Fibroblast of peridontal ligament (primary cell): ENCODE measurements at regions not wholly inside any gene's neighbourhood (a gene's known extent, or its start where the extent isn't known, plus 50 kb on each side); places are given as distances from the start of the nearest gene placed in this dataset.
A peak's percentile ranks its signal among the peaks of the same experiment; 100 is the strongest.
"Not testable (repeated sequence)": the region's sequence is repeated elsewhere in the genome, so short reads cannot be mapped to it uniquely, and the experiment has no call there.

Experiments
- DNase-seq: peaks from one replicate; pipeline ENCODE4 v3.0.0-alpha.2; 2010; ENCODE audit errors: extremely low read depth

DNA sequence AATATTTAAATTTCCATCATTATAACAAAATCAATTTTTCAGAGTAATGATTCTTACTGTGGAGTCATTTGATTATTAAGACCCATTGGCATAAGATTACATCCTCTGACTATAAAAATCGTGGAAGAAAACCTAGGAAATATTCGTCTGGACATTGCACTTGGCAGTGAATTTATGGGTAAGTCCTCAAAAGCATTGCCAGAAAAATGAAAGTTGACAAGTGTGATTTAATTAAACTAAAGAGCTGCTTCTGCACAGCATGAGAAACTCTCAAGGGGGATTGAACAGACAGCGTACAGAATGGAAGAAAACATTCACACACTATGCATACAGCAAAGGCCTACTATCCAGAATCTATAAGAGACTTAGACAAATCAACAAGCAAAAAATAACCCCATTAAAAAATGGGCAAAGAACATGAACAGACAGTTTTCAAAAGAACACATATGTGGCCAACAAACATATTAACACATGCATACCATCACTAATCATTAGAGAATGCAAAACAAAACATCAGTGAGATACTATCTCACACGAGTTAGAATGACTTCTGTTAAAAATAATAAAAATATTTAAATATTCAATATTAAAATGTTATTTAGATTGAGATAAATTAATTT is 111.4 kb downstream of the CCDC74A start:
- DNase-seq: not testable (repeated sequence)

DNA sequence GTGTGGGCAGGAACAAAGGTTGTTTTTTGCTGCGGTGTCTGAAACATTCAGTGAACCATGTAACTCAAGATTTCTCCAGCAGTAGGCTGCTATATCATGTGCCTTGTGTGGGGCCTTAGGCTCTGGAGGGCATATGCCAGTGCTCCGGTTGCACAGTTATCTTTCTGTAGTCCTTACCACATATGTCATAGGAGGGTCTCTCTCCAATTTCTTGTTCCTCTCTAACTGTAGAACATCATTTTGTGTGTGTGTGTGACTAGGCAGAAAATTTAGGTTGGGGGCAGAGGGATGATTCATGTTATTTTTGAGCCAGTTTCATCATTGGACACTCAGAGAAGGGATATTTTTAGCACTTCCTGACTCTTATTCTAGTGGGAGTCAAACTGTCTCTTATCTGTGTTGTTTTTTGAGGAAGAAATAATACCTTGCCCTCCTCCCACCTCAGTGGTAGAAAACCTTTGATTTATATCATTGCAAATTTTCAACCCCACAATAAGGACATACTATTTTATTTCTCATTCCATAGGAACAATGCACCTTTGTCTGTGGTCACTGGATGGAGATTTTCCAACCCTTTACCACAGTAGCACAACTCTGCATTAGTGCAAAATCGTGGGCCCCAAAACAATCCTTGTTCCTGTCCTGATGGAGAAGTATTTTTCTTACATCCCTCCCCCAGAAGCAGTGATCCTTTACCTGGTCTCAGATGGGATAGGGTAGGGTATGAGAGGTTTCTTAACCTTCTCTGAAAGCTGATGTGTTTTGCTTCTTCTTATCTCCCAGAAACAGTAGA is 113.9 kb downstream of the CCDC74A start:
- DNase-seq: peak; percentile 54

DNA sequence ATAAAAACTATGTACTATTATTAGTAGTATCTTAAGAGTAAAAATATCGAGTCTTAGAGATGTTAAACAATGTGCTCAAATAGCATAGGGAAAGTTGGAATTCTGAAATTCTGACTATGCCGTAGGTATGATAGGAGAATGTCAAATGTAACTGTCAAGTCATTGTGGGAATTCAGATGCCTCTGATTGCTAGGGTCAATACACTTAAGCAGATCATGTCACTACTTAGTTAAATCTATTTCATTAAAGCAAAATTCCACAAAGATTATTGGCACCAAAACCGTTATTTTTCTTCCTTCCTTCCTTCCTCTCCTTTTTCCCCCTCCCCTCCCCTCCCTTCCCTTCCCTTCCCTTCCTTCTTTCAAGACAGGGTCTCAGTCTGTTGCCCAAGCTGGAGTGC is 115.5 kb downstream of the CCDC74A start:
- DNase-seq: not testable (repeated sequence)

DNA sequence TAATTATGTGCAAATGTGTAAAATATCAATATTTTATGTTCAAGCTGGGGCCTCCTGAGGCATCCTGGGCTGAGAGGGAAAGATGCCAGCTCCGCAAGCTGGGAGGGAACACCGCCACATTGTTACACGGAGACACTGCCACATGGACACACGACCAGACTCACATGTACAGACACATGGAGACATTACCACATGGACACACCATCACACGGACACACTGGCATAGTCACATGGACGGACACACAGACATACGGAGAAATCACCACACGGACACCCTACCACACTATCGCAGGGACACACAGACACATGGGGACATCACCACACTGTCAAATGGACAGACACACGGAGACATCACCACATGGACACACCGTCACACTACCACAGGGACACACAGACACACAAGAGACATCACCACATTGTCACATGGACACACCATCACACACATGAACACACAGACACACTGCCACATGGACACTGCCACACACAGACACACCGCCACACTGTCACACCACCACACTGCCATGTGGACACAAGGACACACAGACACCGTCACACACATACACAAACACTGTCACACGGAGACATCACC is 117.6 kb downstream of the CCDC74A start:
- DNase-seq: no peak

DNA sequence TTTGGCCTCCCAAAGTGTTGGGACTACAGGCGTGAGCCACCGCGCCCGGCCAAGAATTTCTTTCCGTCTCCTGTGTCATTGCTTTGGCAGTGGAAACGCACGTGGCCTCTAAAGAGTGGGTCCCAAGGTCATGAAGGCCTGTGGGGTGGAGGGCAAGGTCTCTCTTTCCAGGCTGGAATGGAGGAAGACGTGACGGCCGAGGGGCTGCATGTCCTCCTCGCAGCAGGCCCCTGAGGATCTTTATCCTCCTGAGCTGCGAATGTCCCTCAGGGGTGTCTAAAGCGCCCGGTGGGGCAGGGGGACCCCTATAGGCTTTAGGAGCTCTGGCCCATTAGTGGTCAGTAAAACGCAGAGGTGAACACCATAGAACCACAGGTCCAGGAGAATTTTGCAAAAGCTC is 118.5 kb downstream of the CCDC74A start:
- DNase-seq: not testable (repeated sequence)

DNA sequence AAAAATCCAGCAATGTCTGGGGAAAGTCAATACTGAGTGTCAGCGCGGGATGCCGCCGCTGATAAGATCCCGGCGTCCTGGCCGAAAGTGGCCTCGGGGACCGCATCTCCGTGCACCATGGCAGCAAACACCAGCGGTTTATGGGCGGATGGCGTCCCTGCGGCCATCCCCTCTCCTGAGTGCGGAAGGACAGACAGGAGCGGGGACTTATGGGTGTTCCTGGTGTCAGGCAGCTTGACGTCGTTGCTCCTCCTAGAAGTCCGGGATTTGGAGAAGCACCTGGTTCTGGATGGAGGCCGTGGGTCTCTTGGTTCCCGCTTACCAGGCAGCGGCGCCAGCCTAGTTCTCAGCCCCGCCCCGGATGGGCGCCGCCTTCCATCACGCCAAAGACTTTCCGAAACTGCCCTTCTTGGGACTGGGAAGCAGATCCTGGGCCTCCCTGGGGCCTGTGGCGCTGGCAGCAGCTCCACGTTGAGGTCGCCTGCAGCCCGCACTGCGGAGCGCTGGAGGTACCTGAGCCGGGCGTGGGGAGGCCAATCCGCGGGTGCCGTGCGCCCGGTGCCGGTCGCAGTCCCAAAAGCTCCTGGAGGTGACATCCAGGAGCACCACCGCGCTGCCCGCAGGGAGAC is 119.1 kb downstream of the CCDC74A start:
- DNase-seq: no peak

DNA sequence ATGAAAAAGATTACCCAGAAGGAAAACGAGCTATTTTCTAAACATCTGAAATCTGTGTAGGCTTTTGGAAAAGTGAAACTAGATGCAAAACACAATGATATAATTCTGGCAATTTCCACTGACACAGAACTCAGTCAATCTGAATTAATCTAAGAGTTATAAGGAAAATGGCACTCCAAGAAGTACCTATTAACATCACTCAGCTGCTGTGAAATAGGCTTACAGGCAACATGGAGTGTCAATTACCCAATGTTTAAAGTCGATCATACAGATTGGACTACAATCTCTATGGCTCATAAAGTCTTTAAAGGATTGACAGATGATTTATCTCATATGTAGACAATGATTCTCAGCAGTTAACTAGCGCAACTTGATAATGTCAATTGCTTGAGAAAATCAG is 120.9 kb downstream of the CCDC74A start:
- not testable (repeated sequence) for DNase-seq

DNA sequence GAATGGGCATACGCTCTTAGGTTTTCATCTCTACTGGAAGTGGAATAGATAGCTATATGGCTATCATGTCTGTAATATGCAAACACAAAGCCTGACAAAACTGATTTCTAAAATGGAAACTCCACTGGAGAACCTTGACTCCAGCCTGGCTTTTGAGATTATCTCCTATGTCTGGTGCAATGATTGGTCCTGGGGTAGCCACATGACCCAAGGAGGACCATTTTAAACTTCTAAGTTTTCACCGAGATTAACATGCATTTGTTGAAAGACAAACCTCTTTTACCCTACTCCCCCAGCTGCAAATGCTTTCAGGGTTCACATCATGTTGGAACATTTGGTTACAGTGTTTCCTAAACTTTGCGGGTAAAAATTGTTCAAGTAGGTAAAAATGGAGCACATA is 124.6 kb downstream of the CCDC74A start:
- not testable (repeated sequence) for DNase-seq

GRCh38 chr2:131654107-131654506 is 126.4 kb downstream of the CCDC74A start:
- DNase-seq: not testable (repeated sequence)

DNA sequence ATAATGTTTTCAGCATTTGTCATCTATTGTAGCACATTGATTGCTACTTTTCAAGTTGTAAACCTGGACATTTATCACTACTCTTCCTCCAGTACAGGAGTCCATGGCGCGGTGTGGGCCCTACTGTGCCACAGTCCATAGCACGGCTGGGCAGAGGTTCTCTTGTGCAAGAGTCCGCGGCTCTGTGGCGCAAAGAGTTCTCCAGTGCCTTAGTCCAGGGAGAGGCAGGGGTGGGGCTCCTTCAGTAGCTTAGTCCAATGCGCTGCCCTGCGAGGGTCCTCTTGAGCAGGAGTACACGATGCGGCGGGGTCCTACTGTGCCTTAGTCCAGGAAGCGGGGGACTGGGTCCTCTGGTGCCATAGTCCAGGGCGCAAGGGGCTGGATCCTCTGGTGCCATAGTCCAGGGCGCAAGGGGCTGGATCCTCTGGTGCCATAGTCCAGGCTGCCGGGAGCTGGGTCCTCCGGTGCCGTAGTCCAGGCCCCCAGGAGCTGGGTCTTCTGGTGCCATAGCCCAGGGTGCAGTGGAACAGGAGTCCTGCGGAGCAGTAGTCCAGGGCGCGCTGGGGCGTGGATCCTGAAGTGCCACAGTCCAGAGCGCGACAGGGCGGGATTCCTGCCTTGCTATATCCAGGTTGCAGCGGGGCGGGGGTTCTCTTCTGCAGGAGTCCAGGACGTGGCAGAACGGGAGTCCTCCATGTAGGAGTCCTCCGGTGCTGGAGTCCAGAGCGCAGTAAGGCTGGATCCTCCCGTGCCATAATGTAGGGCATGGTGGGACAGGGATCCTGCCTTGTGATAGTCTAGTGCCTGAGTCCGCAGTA is 129.3 kb downstream of the CCDC74A start:
- DNase-seq: no peak

GRCh38 chr2:131657895-131658768 is 130.4 kb downstream of the CCDC74A start:
- no peak for DNase-seq

DNA sequence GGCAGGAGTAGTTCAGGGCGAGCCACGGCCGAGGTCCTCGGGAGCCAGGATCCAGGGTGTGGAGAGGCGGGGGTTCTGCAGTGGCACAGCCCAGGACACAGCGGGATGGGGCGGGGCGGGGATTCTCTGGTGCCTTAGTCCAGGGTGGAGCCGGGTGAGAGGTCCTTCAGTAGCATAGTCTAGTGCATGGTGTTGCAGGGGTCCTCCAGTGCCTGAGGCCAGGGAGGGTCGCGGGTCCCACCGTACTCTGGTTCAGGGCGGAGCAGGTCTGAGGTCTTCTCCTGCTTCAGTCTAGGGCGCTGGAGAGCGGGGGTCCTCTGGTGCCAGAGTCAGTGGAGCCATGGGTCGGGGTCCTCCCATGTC is 131.1 kb downstream of the CCDC74A start:
- DNase-seq: no peak

GRCh38 chr2:131659168-131659572 is 131.5 kb downstream of the CCDC74A start:
- DNase-seq: no peak

GRCh38 chr2:131661101-131661782 is 133.6 kb downstream of the CCDC74A start:
- not testable (repeated sequence) for DNase-seq

- DNase-seq: not testable (repeated sequence)
Measured at GRCh38 chr2:131661884-131662535, 134.3 kb downstream of the CCDC74A start.

- not testable (repeated sequence) for DNase-seq
Measured at GRCh38 chr2:131663501-131663900, 135.8 kb downstream of the CCDC74A start.

- not testable (repeated sequence) for DNase-seq
Measured at GRCh38 chr2:131665716-131666115, 138.0 kb downstream of the CCDC74A start.

DNA sequence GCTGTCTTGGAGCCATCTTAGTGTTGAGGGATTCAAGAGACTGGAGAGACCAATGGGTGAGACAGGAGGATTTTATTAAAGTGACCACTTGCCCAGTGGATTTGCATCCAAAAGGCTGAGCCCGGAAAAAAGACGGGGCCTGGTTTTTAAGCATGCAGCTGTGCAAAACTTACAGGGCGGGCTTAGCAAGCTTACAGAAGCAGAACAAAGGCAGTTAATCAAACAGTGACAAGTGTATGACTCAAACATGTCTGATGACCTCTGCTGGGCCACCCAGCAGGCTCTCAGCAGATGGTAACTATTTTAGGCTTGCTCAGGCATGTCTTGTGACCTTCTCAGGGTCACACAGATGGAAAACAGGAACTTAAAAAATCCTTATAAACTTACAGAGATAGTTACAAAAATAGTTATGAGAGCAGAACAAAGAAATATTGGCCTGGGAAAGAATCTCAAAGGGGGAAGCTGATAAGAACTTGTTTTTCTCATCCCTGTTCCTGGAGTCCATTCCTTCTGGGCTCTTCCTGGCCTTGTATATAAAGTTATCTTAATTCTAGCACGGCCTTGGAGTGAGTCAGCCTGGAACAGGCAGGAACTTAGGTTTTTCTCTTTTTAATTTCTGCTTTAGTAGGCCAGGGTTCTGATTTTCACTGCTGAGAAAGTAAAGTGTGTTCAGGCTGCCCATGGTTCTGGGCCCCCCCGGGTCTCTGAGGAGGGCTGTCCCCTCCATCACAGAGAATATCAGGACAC is 141.3 kb downstream of the CCDC74A start:
- DNase-seq: peak; percentile 69
